Stimulated activated effector memory CD8-positive, alpha-beta T cell treated with anti-CD3 and anti-CD28 coated beads, Interleukin-12 subunit alpha, Interleukin-12 subunit beta, amount 100 ng/mL, for 72 hours (primary cell): ENCODE measurements at regions not wholly inside any gene's neighbourhood (a gene's known extent, or its start where the extent isn't known, plus 50 kb on each side); places are given as distances from the start of the nearest gene placed in this dataset.
"Not testable (repeated sequence)": the region's sequence is repeated elsewhere in the genome, so short reads cannot be mapped to it uniquely, and the experiment has no call there.

ENCODE experiments used
- ATAC-seq: fragments of 150-1000 bp; cut with Tn5 transposase; 2 replicates; pipeline ENCODE4 v1.10.0; 2021
- DNase-seq, 2 donors: peaks; one replicate each; pipeline ENCODE4 v3.0.0; 2021 to 2022; ENCODE audit warnings: low spot score in 2 of 2
- H3K27ac Mint-ChIP-seq: one replicate; pipeline ENCODE4 v1.8.0; 2022; ENCODE audit warnings: mild to moderate bottlenecking, mixed read lengths
- H3K36me3 Mint-ChIP-seq: one replicate; pipeline ENCODE4 v1.8.0; 2022; ENCODE audit warnings: mild to moderate bottlenecking, mixed read lengths
- H3K4me1 Mint-ChIP-seq: one replicate; pipeline ENCODE4 v1.8.0; 2022; ENCODE audit warnings: mixed read lengths
- H3K4me3 Mint-ChIP-seq: one replicate; pipeline ENCODE4 v1.8.0; 2022; ENCODE audit warnings: mild to moderate bottlenecking, mixed read lengths
- H3K9me3 Mint-ChIP-seq: one replicate; pipeline ENCODE4 v1.8.0; 2022; ENCODE audit warnings: mixed read lengths

DNA sequence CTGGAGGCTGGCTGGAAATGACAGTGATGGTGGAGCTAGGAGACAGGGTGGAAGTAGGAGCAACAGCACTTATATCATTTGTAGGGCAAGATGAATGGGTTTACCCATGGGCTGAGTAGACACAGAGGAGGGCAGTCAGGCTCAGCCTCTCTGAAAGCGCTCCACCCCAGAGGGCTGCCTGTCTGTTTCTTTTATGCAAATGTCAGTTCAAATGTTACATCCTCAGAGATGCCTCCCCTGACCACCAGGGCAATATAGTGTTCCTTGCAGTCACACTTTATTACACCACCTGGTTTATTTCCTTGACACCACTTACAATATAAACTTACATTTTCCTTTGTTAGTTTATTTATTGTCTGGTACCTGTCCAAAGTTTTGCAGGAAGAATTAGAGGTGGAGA lies 159.5 kb upstream of the IL12B start:
- DNase-seq (no peak), ATAC-seq (no peak)
- Mint-ChIP-seq H3K36me3 (no peaks in the 10 kb centered on the region), H3K4me1 (no peaks in the 10 kb centered on the region), H3K9me3 (no peaks in the 10 kb centered on the region), H3K27ac (no peak overlapping the region), H3K4me3 (no peak overlapping the region)

DNA sequence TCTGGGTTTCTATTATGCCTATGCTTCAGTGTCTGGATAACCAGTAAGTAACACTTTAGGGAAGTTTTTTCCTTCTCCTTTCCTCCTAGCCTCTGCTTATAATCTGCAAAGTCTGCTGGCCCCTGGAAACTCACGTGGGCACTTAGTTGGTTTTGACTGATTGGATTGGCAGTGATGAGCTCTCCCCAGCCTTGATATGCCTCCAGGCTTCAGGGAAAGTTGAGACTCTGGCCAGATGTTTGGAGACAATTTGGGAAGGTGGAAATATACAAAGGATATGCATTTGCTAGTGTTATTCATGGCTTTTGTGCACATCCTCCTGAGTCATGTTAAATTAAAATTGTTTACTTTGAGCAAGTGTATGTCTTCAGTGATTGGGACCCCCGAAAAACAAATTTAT lies 160.2 kb upstream of the IL12B start:
- Mint-ChIP-seq H3K9me3 (no peaks in the 10 kb centered on the region), H3K36me3 (no peaks in the 10 kb centered on the region), H3K27ac (no peak overlapping the region), H3K4me1 (no peaks in the 10 kb centered on the region), H3K4me3 (no peak overlapping the region)
- no peak for ATAC-seq
- DNase-seq, result no peak

DNA sequence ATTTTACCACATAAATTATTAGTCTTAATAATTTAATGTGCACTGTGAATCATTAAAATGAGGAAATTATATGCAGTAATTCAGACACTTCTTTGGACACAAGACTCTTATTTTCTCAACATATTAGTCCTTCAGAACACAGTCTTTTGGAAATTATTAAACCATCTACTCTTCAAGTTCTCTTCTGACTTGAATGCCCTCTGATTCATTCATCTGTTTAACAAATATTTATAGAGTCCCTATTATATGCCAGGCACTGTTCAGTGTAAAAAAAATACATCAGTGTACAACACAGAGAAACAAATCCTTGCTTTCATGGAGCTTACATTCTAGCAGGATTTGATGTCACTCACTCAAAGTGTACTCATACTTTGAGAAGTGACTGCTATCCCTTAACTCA lies 163.4 kb upstream of the IL12B start:
- no peaks in the 10 kb centered on the region for H3K4me1 Mint-ChIP-seq
- H3K36me3 Mint-ChIP-seq, result no peaks in the 10 kb centered on the region
- no peak overlapping the region for H3K4me3 Mint-ChIP-seq
- DNase-seq (no peak), ATAC-seq (no peak)
- no peak overlapping the region for H3K27ac Mint-ChIP-seq
- H3K9me3 Mint-ChIP-seq, result no peaks in the 10 kb centered on the region

- no peak for ATAC-seq
- H3K36me3 Mint-ChIP-seq, result no peaks in the 10 kb centered on the region
- DNase-seq, result no peak
- no peaks in the 10 kb centered on the region for H3K4me1 Mint-ChIP-seq
- no peak overlapping the region for H3K4me3 Mint-ChIP-seq
- H3K27ac Mint-ChIP-seq, result no peak overlapping the region
- H3K9me3 Mint-ChIP-seq, result no peaks in the 10 kb centered on the region
Measured at GRCh38 chr5:159496773-159497172, 166.5 kb upstream of the IL12B start.

DNA sequence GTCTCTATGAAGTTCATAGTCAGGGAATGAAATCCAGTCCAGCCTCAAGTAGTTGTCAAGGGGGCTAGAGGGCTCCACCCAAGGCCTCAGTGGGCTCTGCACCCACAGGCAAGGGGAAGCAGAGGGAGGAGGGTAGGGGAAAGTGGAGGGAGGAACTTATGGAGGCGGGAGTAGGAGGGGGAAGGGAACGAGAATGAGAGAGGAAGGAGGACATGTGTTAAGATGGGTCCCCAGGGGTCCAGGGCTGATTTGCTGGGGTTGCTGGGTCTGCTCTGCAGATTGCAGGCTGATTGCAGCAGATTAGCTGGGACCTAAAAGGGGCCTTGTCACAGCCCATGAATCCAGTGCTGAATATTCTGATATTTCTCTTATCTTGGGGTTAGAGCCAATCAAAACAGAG lies 166.9 kb upstream of the IL12B start:
- no peaks in the 10 kb centered on the region for H3K9me3 Mint-ChIP-seq
- H3K27ac Mint-ChIP-seq, result no peak overlapping the region

GRCh38 chr5:159498630-159499029 lies 168.3 kb upstream of the IL12B start:
- no peaks in the 10 kb centered on the region for H3K4me1 Mint-ChIP-seq
- H3K9me3 Mint-ChIP-seq, result no peaks in the 10 kb centered on the region
- no peak overlapping the region for H3K27ac Mint-ChIP-seq
- no peaks in the 10 kb centered on the region for H3K36me3 Mint-ChIP-seq
- DNase-seq (no peak), ATAC-seq (no peak)
- no peak overlapping the region for H3K4me3 Mint-ChIP-seq

More for the DNA sequence above, 166.9 kb upstream of the IL12B start:
- Mint-ChIP-seq H3K4me3 (no peak overlapping the region), H3K4me1 (no peaks in the 10 kb centered on the region), H3K36me3 (no peaks in the 10 kb centered on the region)
- ATAC-seq (no peak), DNase-seq (no peak)

- H3K4me1 Mint-ChIP-seq, ATAC-seq, DNase-seq, H3K9me3 Mint-ChIP-seq, H3K4me3 Mint-ChIP-seq, H3K36me3 Mint-ChIP-seq, H3K27ac Mint-ChIP-seq: not testable (repeated sequence)
Measured at GRCh38 chr5:159502116-159502515, 171.8 kb upstream of the IL12B start.

DNA sequence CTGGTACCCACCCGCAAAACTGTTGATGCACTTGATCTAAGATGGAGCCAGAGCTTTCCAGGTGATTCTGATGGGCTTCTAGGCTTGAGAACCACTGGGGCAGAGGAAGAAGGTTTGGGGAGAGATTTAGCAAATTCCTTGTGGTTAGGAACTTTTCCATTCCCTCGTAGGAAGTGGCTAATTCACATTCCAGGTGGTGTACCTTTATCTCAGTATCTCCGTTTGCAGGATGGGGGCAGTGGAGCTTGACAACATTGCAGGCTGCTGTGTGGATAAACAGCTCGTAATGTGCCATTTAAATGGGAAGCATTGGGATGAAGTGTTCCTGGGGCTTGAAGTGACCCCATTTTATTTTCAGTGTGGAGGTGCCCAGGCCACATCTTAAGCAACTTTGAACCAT lies 172.9 kb upstream of the IL12B start:
- Mint-ChIP-seq H3K9me3 (no peaks in the 10 kb centered on the region), H3K36me3 (no peaks in the 10 kb centered on the region), H3K4me1 (no peaks in the 10 kb centered on the region), H3K4me3 (no peak overlapping the region), H3K27ac (no peak overlapping the region)
- DNase-seq (no peak), ATAC-seq (no peak)

- Mint-ChIP-seq H3K36me3 (no peaks in the 10 kb centered on the region), H3K4me3 (no peak overlapping the region), H3K27ac (no peak overlapping the region), H3K9me3 (no peaks in the 10 kb centered on the region), H3K4me1 (no peaks in the 10 kb centered on the region)
- ATAC-seq, result no peak
- no peak for DNase-seq
Measured at GRCh38 chr5:159504106-159504856, 174.0 kb upstream of the IL12B start.

DNA sequence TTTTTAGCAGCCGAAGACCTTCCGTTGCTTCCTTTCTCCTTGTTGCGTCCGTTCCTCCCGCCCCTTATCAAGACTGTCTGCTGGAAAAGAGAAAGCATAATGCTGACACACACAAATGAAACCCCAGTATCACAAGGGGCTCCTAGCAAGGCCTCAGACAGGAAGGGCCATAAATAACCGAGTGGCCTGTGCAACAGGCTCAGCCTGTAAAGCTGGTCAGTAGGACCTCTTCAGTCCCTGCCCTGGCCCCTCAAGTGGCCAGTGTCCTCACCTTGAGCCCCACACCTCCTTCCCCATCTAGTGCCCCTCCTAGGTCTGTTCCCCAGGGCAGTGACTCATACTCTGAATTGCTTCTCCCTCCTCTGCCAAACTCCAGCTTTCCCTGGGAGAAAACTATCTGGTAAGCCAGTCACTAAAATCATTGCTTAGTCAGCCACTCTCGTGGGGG lies 174.6 kb upstream of the IL12B start:
- Mint-ChIP-seq H3K9me3 (no peaks in the 10 kb centered on the region), H3K36me3 (no peaks in the 10 kb centered on the region), H3K27ac (no peak overlapping the region), H3K4me3 (no peak overlapping the region), H3K4me1 (no peaks in the 10 kb centered on the region)
- no peak for ATAC-seq
- DNase-seq, result no peak

GRCh38 chr5:159507055-159507454 lies 176.8 kb upstream of the IL12B start:
- no peak overlapping the region for H3K4me3 Mint-ChIP-seq
- H3K9me3 Mint-ChIP-seq, result no peaks in the 10 kb centered on the region

DNA sequence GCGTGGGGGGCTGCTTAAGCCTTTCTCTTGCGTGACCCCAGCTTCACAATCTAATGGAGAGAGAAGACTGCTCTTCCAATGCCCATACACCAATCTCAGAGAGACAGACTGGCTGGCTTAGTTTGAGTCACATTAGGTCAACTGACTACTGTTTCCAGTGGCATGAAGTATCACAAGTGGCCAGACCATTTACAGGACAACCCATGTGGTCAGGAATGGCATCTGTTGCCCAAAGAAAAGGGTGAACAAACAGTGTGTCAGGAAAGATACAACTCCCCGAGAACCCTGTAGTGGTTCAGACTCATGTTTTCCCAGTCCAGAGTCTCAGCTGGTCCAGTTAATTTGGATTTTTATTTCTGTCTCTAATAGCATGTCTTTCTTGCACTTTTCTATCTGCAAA lies 177.4 kb upstream of the IL12B start:
- H3K4me3 Mint-ChIP-seq, result no peak overlapping the region
- H3K4me1 Mint-ChIP-seq, result no peaks in the 10 kb centered on the region
- ATAC-seq, result no peak
- no peak overlapping the region for H3K27ac Mint-ChIP-seq
- no peaks in the 10 kb centered on the region for H3K9me3 Mint-ChIP-seq
- DNase-seq, result no peak
- H3K36me3 Mint-ChIP-seq, result no peaks in the 10 kb centered on the region

More at GRCh38 chr5:159507055-159507454, 176.8 kb upstream of the IL12B start:
- Mint-ChIP-seq H3K4me1 (no peaks in the 10 kb centered on the region), H3K27ac (no peak overlapping the region), H3K36me3 (no peaks in the 10 kb centered on the region)
- ATAC-seq (no peak), DNase-seq (no peak)

- H3K4me1 Mint-ChIP-seq, result no peaks in the 10 kb centered on the region
- H3K27ac Mint-ChIP-seq, result no peak overlapping the region
- H3K4me3 Mint-ChIP-seq, result no peak overlapping the region
- ATAC-seq (no peak), DNase-seq (no peak)
- no peaks in the 10 kb centered on the region for H3K36me3 Mint-ChIP-seq
- H3K9me3 Mint-ChIP-seq, result no peaks in the 10 kb centered on the region
Measured at GRCh38 chr5:159508344-159508743, 178.1 kb upstream of the IL12B start.

- no peaks in the 10 kb centered on the region for H3K36me3 Mint-ChIP-seq
- H3K27ac Mint-ChIP-seq, result no peak overlapping the region
- DNase-seq, result no peak
- H3K4me1 Mint-ChIP-seq, result no peaks in the 10 kb centered on the region
- H3K4me3 Mint-ChIP-seq, result no peak overlapping the region
- no peaks in the 10 kb centered on the region for H3K9me3 Mint-ChIP-seq
- ATAC-seq, result no peak
Measured at GRCh38 chr5:159509002-159509660, 178.8 kb upstream of the IL12B start.

DNA sequence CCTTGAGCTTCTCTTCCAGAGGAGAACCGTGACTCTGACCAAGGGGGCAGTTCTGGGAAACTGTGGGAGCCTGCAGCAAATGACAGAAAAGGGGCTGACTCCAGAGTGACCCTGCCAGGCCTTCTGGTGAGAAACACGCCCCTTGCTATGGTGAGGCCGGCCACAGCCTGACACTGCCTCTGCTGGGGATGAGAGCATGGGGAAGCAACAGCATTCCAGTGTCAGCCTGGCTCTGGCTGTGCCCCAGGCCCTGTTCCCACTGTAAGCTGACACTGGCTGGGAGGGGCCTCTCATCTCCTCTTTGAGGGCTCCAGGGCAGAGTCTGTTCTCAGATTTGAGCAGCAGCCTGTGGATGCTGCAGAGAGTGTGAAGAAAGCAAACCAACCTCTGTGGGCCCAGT lies 180.0 kb upstream of the IL12B start:
- no peak overlapping the region for H3K27ac Mint-ChIP-seq
- DNase-seq (no peak), ATAC-seq (no peak)
- no peaks in the 10 kb centered on the region for H3K9me3 Mint-ChIP-seq
- peaks cover 4% of the 10 kb centered on the region for H3K4me1 Mint-ChIP-seq
- H3K36me3 Mint-ChIP-seq, result no peaks in the 10 kb centered on the region
- H3K4me3 Mint-ChIP-seq, result no peak overlapping the region

GRCh38 chr5:159511570-159511969 lies 181.3 kb upstream of the IL12B start:
- ATAC-seq, result no peak
- Mint-ChIP-seq H3K4me1 (peaks cover 11% of the 10 kb centered on the region), H3K9me3 (no peaks in the 10 kb centered on the region), H3K4me3 (no peak overlapping the region), H3K36me3 (no peaks in the 10 kb centered on the region), H3K27ac (no peak overlapping the region)
- DNase-seq, result no peak
